HEK293T (cell line): ENCODE measurements at regions not wholly inside any gene's neighbourhood (a gene's known extent, or its start where the extent isn't known, plus 50 kb on each side); places are given as distances from the start of the nearest gene placed in this dataset.
"Not testable (repeated sequence)": the region's sequence is repeated elsewhere in the genome, so short reads cannot be mapped to it uniquely, and the experiment has no call there.

Source experiments
- ARNT ChIP-seq: fragments of 450-650 bp; IDR thresholded peaks from 2 replicates; pipeline ENCODE4 v1.6.1; 2017; ENCODE audit warnings: mild to moderate bottlenecking
- BHLHE40 ChIP-seq: fragments of 450-650 bp; IDR thresholded peaks from 2 replicates; pipeline ENCODE4 v1.6.1; 2016; ENCODE audit warnings: mild to moderate bottlenecking, moderate library complexity, borderline replicate concordance
- CTBP1 ChIP-seq: fragments of 450-650 bp; IDR thresholded peaks from 2 replicates; pipeline ENCODE4 v1.6.1; 2016; ENCODE audit warnings: borderline replicate concordance
- ELF4 ChIP-seq: fragments of 450-650 bp; IDR thresholded peaks from 2 replicates; pipeline ENCODE4 v1.6.1; 2017; ENCODE audit warnings: antibody characterized with exemption
- FOXK2 ChIP-seq: fragments of 450-650 bp; IDR thresholded peaks from 2 replicates; pipeline ENCODE4 v1.6.1; 2016; ENCODE audit warnings: mild to moderate bottlenecking
- FOXM1 ChIP-seq: fragments of 450-650 bp; IDR thresholded peaks from 2 replicates; pipeline ENCODE4 v1.6.1; 2017; ENCODE audit warnings: mild to moderate bottlenecking, borderline replicate concordance
- SP1 ChIP-seq: fragments of 450-650 bp; IDR thresholded peaks from 2 replicates; pipeline ENCODE4 v1.6.1; 2017
- TF ChIP-seq, protein P1 (sequence below): fragments of 450-650 bp; IDR thresholded peaks from 2 replicates; pipeline ENCODE4 v1.6.1; 2016

DNA sequence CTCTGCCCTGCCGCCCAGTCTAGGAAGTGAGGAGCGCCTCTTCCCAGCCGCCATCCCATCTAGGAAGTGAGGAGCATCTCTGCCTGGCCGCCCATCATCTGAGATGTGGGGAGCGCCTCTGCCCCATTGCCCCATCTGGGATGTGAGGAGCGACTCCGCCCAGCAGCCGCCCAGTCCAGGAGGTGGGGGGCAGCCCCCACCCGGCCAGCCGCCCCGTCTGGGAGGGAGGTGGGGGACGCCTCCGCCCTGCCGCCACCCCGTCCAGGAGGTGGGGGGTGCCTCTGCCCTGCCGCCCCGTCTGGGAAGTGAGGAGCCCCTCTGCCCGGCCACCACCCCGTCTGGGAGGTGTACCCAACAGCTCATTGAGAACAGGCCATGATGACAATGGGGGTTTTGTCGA is 146.0 kb upstream of the RAB6C start:
- not testable (repeated sequence) for TF ChIP-seq ELF4, BHLHE40, SP1, ARNT, FOXM1, CTBP1, FOXK2
- TF ChIP-seq, protein P1, sequence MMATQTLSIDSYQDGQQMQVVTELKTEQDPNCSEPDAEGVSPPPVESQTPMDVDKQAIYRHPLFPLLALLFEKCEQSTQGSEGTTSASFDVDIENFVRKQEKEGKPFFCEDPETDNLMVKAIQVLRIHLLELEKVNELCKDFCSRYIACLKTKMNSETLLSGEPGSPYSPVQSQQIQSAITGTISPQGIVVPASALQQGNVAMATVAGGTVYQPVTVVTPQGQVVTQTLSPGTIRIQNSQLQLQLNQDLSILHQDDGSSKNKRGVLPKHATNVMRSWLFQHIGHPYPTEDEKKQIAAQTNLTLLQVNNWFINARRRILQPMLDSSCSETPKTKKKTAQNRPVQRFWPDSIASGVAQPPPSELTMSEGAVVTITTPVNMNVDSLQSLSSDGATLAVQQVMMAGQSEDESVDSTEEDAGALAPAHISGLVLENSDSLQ: not testable (repeated sequence)
